ENCODE measurements at regions not wholly inside any gene's neighbourhood (a gene's known extent, or its start where the extent isn't known, plus 50 kb on each side); places are given as distances from the start of the nearest gene placed in this dataset.

DNA sequence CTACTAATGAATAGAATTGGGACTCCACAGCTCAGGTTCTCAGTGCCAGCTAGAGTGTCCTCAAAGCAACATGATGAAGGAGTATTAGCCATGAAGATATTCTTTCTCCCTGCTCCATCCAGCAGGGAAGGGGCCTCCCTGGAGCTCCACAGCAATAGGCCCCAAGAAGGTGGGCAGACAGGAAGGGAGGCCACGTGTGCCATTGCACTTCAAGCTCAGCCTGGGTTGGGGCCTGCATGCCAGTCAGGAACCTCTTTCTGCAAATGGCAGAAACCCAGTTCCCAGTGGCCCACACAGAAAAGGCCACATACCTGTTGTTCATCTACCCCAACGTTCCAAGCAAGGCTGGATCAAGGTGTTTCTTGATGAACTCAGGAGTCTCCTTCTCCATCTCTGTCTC lies 357.5 kb upstream of the SFSWAP start:
- H3K4me1 Mint-ChIP-seq = peaks cover 74% of the 10 kb centered on the region
- peaks cover 21% of the 10 kb centered on the region for H3K36me3 Mint-ChIP-seq (ENCODE audit: low read depth)
- no peak overlapping the region for H3K27ac Mint-ChIP-seq (ENCODE audit: unreplicated experiment)
- H3K9me3 Mint-ChIP-seq = peaks cover 7% of the 10 kb centered on the region
- DNase-seq (ENCODE audit: low read depth, low spot score) = no peak
- peaks cover 3% of the 10 kb centered on the region for H3K27me3 Mint-ChIP-seq (ENCODE audit: low read depth)
- H3K4me3 Mint-ChIP-seq = no peak overlapping the region
- TF ChIP-seq, protein P1, sequence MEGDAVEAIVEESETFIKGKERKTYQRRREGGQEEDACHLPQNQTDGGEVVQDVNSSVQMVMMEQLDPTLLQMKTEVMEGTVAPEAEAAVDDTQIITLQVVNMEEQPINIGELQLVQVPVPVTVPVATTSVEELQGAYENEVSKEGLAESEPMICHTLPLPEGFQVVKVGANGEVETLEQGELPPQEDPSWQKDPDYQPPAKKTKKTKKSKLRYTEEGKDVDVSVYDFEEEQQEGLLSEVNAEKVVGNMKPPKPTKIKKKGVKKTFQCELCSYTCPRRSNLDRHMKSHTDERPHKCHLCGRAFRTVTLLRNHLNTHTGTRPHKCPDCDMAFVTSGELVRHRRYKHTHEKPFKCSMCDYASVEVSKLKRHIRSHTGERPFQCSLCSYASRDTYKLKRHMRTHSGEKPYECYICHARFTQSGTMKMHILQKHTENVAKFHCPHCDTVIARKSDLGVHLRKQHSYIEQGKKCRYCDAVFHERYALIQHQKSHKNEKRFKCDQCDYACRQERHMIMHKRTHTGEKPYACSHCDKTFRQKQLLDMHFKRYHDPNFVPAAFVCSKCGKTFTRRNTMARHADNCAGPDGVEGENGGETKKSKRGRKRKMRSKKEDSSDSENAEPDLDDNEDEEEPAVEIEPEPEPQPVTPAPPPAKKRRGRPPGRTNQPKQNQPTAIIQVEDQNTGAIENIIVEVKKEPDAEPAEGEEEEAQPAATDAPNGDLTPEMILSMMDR (conservative IDR thresholded peaks at IDR 0.05) = no peak

- Mint-ChIP-seq H3K9me3 (peaks cover 10% of the 10 kb centered on the region), H3K4me3 (no peak overlapping the region), H3K27ac (ENCODE audit: unreplicated experiment) (no peak overlapping the region), H3K36me3 (ENCODE audit: low read depth) (peaks cover 25% of the 10 kb centered on the region), H3K27me3 (ENCODE audit: low read depth) (peaks cover 3% of the 10 kb centered on the region), H3K4me1 (peaks cover 73% of the 10 kb centered on the region)
- TF ChIP-seq, protein P1 (conservative IDR thresholded peaks at IDR 0.05) = no peak
- no peak for DNase-seq (ENCODE audit: low read depth, low spot score)
Observed at GRCh38 chr12:131353826-131354225, 357.1 kb upstream of the SFSWAP start.

DNA sequence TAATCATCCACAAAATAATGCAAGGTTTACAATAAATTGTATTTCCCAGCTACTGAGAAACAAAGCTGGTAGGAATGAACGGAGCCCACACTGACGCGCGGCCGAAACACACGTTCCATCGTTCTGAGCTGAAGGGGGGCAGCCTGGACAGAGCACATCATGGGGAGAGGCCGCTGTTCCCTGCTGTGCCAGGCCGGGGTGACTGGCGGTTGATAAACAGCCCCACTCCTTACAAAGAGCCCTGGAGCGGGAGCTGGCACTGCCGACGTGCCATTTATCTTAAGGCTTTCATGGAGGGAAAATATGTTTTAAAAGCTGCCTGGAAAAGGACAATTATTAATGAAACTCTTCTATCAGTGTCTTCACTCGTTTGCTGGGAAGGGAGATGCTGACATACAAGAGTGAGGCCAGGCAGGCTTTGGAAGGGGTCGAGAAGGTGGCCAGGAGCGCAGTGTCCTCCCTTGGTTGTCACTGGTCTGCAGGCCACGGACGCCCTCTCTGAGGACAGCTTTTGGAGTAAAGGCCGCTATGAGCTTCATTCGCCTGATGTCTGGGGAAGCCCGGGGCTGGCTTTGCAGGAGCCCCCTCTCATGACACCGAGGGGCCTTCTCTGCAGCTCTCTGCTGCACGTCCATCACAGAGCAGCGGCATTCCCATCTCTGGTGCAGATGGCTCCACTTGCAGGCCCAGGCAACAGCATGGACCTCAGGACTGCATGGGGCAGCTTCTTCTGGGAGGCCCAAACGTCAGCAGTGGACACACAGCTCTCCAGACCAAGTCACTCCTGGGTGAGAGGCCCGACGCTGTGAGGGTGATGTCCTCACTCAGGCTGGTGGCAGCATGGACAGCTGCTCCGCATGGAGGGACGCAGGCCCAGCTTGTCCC lies 355.3 kb upstream of the SFSWAP start:
- peaks cover 13% of the 10 kb centered on the region for H3K9me3 Mint-ChIP-seq
- H3K27ac Mint-ChIP-seq (ENCODE audit: unreplicated experiment) = no peak overlapping the region
- no peak for DNase-seq (ENCODE audit: low read depth, low spot score)
- no peak overlapping the region for H3K4me3 Mint-ChIP-seq
- peaks cover 23% of the 10 kb centered on the region for H3K36me3 Mint-ChIP-seq (ENCODE audit: low read depth)
- H3K27me3 Mint-ChIP-seq (ENCODE audit: low read depth) = peaks cover 5% of the 10 kb centered on the region
- peaks cover 57% of the 10 kb centered on the region for H3K4me1 Mint-ChIP-seq
- TF ChIP-seq, protein P1 (conservative IDR thresholded peaks at IDR 0.05) = no peak

DNA sequence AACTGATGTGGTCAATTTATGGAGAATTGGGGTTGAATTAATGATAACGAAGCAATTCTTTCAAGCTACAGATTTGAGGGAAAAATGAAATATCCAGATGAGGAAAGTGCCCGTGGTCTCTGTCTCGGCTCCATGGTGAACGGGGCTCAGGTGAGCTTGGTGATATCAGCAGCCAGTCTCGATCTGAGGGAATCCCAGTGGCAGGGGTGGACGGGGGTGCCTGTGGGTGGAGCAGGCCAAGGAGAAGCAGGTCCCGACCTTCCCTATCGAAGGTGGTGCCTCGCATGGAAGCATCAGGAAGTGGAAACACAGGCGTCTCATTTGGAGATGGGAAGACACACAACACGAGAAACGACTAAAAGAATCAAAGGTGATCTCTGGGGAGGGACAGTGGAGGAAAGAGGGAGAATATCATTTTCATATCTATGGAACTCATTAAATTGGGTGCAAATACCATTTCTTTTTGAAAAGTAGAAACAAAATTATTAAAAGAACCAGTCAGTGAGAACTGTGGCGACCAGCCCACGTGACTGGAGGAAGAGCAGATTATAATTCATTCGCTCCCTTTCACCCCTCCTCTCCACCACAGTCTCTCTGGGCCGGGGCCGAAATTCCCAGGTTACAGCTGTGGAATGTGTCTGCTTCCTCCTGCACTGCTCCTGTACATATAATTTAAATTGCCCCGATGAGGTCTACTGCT lies 354.3 kb upstream of the SFSWAP start:
- no peak for DNase-seq (ENCODE audit: low read depth, low spot score)
- peaks cover 15% of the 10 kb centered on the region for H3K27me3 Mint-ChIP-seq (ENCODE audit: low read depth)
- peaks cover 11% of the 10 kb centered on the region for H3K9me3 Mint-ChIP-seq
- peaks cover 61% of the 10 kb centered on the region for H3K4me1 Mint-ChIP-seq
- peak overlapping the region; percentile 51 for H3K27ac Mint-ChIP-seq (ENCODE audit: unreplicated experiment)
- peaks cover 23% of the 10 kb centered on the region for H3K36me3 Mint-ChIP-seq (ENCODE audit: low read depth)
- TF ChIP-seq, protein P1 (conservative IDR thresholded peaks at IDR 0.05) = no peak
- peak overlapping the region; percentile 50 for H3K4me3 Mint-ChIP-seq

DNA sequence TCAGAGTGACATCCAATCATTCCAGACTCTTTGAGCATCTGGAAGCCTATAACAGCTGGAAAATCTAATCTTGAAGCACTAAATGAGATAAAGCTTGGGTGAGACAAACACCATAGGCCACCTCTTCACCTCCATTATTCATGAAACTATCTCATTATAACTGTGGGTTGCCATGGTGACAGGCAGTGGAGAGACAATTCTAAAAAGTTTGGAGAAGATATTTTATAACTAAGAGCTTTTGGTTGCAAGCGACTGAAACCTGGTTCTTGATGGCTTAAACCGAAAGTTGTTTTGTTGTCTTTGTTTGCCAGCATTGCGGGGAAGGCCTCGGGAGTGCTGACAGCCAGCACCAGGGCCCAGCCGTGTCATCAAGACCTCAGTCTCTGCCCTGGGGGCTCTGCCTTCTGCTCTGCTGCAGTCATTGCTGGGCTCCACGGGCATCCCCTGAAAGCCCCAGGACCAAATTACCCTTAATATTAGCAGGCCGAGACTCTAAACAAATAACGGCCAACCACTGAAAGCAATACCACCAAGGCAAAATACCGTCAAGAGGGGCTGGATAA lies 353.6 kb upstream of the SFSWAP start:
- DNase-seq (ENCODE audit: low read depth, low spot score) = no peak
- Mint-ChIP-seq H3K4me1 (peaks cover 59% of the 10 kb centered on the region), H3K27ac (ENCODE audit: unreplicated experiment) (no peak overlapping the region), H3K36me3 (ENCODE audit: low read depth) (peaks cover 20% of the 10 kb centered on the region), H3K9me3 (peaks cover 9% of the 10 kb centered on the region), H3K4me3 (peak overlapping the region; percentile 50), H3K27me3 (ENCODE audit: low read depth) (peaks cover 20% of the 10 kb centered on the region)
- TF ChIP-seq, protein P1 (conservative IDR thresholded peaks at IDR 0.05) = no peak

Data from neural crest cell (in vitro differentiated cells).